Mammary epithelial cell (primary cell): ENCODE measurements at regions not wholly inside any gene's neighbourhood (a gene's known extent, or its start where the extent isn't known, plus 50 kb on each side); places are given as distances from the start of the nearest gene placed in this dataset.

Experiments used
- CTCF ChIP-seq, 2 donors: IDR thresholded peaks in 1 of 2; conservative IDR thresholded peaks in 1 of 2; 2 replicates each; pipeline ENCODE4 v1.5.1; 2011 to 2012; ENCODE audit warnings: inconsistent platforms in 2 of 2, low read length in 2 of 2, mild to moderate bottlenecking in 2 of 2, control low read depth in 1 of 2, low read depth in 1 of 2; ENCODE audit not compliant: insufficient read depth in 1 of 2; ENCODE audit errors: extremely low read depth in 1 of 2
- EZH2 ChIP-seq: IDR thresholded peaks from 2 replicates; pipeline ENCODE4 v1.6.1; 2012; ENCODE audit warnings: low read length, inconsistent platforms, borderline replicate concordance

GRCh38 chr2:12831016-12831415 is 114.3 kb downstream of the TRIB2 start:
- TF ChIP-seq CTCF (conservative IDR thresholded peaks at IDR 0.05 in 1 of 2, IDR thresholded peaks at IDR 0.05 in 1 of 2; ENCODE audit: extremely low read depth in 1 of 2, insufficient read depth in 1 of 2, low read depth in 1 of 2, low read length in 2 of 2) (no peak), EZH2 (no peak)
